GM12874 (cell line): ENCODE measurements at regions not wholly inside any gene's neighbourhood (a gene's known extent, or its start where the extent isn't known, plus 50 kb on each side); places are given as distances from the start of the nearest gene placed in this dataset.

Source experiments
- TF ChIP-seq, protein P1 (sequence below): IDR thresholded peaks from 2 replicates; pipeline ENCODE4 v1.5.1; 2011; ENCODE audit warnings: low read depth, mild to moderate bottlenecking, control low read depth, low read length, moderate library complexity; ENCODE audit not compliant: insufficient read depth

DNA sequence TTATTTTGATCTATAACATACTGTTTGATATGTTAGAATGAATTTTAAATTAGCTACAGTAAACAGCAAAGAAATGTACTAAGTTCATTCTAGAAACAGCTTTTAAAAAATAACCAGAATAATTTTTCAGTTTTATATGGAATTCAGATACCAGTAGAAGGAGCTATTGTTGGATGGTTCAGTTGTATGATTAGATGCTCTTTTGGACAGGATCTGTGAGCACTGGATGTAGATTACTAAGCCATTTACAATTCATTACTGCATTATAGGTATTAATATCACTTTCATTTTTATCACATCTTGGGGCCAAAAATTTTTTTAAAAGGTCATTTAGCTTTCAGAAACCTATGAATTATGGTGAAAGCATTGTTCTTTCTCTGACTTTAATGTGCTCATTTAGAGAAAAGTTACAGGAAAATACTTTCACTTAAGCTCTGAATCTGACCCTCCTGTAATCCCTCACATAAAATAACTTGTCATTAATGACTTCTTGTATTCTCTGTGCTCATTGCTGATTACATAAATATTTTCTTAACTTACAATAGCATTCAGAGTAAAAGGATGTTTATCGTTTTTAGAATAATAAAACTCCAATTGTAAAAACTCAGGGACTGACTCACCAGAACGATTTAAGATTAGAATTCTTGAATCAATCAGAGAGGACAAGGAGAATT lies 750.2 kb downstream of the SLC4A3 start:
- TF ChIP-seq, protein P1, sequence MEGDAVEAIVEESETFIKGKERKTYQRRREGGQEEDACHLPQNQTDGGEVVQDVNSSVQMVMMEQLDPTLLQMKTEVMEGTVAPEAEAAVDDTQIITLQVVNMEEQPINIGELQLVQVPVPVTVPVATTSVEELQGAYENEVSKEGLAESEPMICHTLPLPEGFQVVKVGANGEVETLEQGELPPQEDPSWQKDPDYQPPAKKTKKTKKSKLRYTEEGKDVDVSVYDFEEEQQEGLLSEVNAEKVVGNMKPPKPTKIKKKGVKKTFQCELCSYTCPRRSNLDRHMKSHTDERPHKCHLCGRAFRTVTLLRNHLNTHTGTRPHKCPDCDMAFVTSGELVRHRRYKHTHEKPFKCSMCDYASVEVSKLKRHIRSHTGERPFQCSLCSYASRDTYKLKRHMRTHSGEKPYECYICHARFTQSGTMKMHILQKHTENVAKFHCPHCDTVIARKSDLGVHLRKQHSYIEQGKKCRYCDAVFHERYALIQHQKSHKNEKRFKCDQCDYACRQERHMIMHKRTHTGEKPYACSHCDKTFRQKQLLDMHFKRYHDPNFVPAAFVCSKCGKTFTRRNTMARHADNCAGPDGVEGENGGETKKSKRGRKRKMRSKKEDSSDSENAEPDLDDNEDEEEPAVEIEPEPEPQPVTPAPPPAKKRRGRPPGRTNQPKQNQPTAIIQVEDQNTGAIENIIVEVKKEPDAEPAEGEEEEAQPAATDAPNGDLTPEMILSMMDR = no peak

DNA sequence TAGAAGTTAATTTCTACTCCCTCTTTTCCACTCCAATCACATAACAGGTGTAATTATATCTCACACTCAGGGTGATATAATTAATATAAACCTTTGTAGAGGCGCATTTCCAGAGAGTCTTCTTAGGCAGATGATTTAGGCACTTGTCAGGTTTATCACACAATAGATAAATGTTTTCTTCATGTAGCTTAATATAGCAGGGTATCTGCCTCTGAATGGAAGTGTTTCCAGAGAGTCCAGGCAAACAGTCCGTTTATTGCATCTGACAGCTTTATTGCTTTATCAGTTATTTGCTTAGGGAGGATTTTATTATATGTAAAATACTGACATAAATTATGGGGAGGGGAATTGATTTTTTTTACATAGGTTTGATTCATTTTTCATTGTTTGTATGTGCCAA lies 766.3 kb downstream of the SLC4A3 start:
- TF ChIP-seq, protein P1 = no peak

DNA sequence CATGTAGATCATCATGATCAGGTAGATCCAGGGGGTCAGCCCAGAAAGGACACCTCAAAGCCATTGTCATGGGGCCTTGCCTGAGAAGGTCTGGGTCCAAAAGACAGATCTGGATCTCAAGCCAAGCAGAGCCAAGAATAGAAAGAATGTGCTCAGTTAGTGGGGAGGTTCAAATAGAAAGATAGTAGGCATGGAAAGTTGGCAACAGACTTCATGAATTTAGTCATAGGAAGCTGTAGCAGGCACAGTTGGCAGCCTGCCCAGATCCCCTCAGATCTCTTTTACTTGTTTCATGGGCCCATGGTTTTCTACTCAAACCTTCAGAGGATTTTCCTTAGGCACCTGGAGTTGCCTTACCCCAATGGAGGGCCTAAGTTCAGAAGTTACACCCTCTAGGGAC lies 767.0 kb downstream of the SLC4A3 start:
- TF ChIP-seq, protein P1 = no peak

DNA sequence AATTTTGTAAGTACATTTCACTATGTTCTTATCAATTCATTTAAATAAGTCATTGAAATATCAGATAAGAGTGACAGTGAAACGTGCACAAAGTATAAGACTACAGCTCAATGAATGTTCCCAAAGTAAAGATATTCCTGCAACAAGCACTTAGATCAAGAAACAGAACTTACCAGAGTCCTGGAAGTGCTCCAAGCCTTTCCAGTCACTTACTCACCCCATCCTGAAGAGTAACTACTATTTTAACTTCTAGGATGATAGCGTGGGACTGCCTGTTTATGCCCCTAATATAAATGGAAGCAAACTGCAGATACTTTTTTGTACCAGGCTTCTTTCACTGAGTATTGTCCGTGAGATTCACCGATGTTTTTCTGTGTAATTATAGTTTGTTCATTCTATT lies 768.9 kb downstream of the SLC4A3 start:
- TF ChIP-seq, protein P1 = no peak

DNA sequence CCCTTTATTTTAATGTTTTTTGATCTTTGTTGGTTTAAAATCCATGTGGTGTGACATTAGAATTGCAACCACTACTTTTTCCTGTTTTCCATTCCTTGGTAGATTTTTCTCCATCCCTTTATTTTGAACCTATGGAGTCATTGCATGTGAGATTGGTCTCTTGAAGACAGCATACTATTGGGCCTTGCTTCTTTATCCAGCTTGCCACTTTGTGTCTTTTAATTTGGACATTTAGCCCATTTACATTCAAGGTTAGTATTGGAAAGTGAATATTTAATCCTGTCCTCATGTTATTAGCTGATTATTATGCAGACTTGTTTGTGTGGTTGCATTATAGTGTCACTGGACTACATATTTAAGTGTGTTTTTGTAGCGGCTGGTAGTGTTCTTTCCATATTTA lies 782.9 kb downstream of the SLC4A3 start:
- TF ChIP-seq, protein P1 = no peak

DNA sequence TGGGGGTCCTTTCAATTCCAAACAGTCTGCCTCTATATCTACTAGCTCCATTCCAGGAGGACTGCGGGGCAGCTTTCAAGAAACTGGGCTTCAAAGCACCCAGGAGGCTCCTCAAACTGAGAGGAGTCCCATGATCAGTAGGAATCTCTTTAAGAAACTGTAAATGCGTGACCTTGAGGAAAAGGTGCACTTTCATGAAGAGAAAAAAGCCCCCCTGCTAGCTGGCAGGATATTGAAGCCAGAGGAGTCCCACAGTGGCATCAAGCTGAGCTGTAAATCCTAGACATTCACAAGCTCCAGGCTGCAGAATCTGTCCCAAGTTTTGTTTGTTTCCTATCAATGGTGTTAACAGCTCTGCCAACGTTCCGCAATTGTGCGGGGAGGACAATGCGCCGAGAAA lies 790.1 kb downstream of the SLC4A3 start:
- TF ChIP-seq, protein P1 = no peak

DNA sequence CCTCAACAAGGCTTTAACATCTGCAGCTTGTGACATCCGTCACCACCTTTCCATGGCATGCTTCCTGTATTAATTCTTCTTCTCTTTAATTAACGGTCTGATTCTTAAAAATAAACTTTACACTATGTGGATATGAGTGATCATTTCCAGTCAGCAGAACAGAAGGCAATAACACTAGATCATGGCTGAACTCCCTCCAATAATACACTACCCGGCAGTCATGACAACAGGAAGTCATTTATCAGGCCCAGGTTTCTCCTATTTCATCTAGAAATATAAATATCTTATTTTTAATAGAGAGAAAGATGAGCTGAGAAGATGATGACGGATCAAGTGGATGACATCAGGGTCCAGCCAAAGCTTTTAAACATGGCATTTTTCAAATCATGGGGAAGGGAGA lies 792.2 kb downstream of the SLC4A3 start:
- TF ChIP-seq, protein P1 = no peak
